ENCODE measurements at regions not wholly inside any gene's neighbourhood (a gene's known extent, or its start where the extent isn't known, plus 50 kb on each side); places are given as distances from the start of the nearest gene placed in this dataset.

- TF ChIP-seq EP300 (IDR thresholded peaks at IDR 0.05): no peak
- no peak for TF ChIP-seq CTCF (IDR thresholded peaks at IDR 0.05)
- no peak for TF ChIP-seq POLR2A (IDR thresholded peaks at IDR 0.05)
- TF ChIP-seq POLR2AphosphoS5 (IDR thresholded peaks at IDR 0.05): no peak
Observed at GRCh38 chr4:106864231-106864630, 171.9 kb downstream of the DKK2 start.
